ENCODE measurements at regions not wholly inside any gene's neighbourhood (a gene's known extent, or its start where the extent isn't known, plus 50 kb on each side); places are given as distances from the start of the nearest gene placed in this dataset.

GRCh38 chr12:34294671-34295365, 272.5 kb downstream of the ALG10 start:
- H3K27me3 ChIP-seq (ENCODE audit: insufficient read depth, low read length) = no peaks in the 10 kb centered on the region
- H3K27ac ChIP-seq (ENCODE audit: low read depth, low read length, poor library complexity, severe bottlenecking) = no peak overlapping the region
- no peaks in the 10 kb centered on the region for H3K9me3 ChIP-seq (ENCODE audit: low read length)
- H3K9ac ChIP-seq (ENCODE audit: low read length) = no peak overlapping the region
- TF ChIP-seq, protein P1, sequence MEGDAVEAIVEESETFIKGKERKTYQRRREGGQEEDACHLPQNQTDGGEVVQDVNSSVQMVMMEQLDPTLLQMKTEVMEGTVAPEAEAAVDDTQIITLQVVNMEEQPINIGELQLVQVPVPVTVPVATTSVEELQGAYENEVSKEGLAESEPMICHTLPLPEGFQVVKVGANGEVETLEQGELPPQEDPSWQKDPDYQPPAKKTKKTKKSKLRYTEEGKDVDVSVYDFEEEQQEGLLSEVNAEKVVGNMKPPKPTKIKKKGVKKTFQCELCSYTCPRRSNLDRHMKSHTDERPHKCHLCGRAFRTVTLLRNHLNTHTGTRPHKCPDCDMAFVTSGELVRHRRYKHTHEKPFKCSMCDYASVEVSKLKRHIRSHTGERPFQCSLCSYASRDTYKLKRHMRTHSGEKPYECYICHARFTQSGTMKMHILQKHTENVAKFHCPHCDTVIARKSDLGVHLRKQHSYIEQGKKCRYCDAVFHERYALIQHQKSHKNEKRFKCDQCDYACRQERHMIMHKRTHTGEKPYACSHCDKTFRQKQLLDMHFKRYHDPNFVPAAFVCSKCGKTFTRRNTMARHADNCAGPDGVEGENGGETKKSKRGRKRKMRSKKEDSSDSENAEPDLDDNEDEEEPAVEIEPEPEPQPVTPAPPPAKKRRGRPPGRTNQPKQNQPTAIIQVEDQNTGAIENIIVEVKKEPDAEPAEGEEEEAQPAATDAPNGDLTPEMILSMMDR (IDR thresholded peaks at IDR 0.05; ENCODE audit: low read length) = no peak
- TF ChIP-seq EZH2 (IDR thresholded peaks at IDR 0.05; ENCODE audit: borderline replicate concordance, low read length) = no peak
- no peak overlapping the region for H2AFZ ChIP-seq (ENCODE audit: low read length)
- H3K4me2 ChIP-seq (ENCODE audit: low read length) = no peak overlapping the region
- no peaks in the 10 kb centered on the region for H4K20me1 ChIP-seq (ENCODE audit: insufficient read depth, low read length)
- no peaks in the 10 kb centered on the region for H3K79me2 ChIP-seq (ENCODE audit: insufficient read depth, low read length)
- H3K36me3 ChIP-seq (ENCODE audit: insufficient read depth, low read length) = no peaks in the 10 kb centered on the region
- no peak overlapping the region for H3K4me3 ChIP-seq (ENCODE audit: low read depth, low read length, poor library complexity, severe bottlenecking)
- H3F3A ChIP-seq (ENCODE audit: insufficient read depth, low read length) = no peaks in the 10 kb centered on the region
- no peaks in the 10 kb centered on the region for H3K4me1 ChIP-seq (ENCODE audit: insufficient read depth, low read length, severe bottlenecking)
- H3K9me2 ChIP-seq (ENCODE audit: low read depth, low read length) = no peaks in the 10 kb centered on the region

DNA sequence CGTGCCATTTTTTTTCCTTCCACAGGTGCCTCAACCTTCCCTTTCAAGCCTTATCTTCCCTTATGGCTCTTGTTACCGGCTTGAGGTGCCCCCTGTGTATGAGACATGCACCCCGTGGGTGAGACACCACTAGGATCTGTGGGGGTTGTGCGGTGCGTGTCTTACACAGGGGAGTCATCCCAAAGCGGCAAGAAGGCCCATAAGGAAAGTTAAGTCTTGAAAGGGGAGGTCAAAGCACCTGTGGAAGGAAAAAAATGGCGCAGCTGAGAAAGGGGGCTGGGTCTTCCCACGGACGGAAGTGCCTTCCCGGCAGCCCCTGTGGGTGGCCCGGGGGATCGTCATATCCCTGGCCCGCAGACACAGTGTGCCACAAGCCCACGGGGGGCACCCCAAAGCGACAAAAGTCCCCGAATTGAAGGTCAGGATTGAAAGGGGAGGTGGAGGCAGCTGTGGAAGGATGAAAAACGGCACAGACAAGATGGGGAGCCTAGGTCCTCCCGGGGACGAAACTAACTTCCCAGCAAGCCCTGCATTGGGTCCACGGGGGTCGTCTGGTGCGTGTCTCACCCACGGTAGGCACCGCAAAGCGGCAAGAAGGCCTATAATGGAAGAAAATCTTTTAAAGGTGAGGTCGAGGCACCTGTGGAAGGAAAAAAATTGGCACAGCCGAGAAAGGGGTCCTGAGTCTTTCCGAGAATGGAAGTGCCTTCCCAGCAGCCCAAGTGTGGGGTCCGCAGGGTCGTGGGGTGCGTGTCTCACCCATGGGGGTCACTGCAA, 273.3 kb downstream of the ALG10 start:
- H3K27ac ChIP-seq (ENCODE audit: low read depth, low read length, poor library complexity, severe bottlenecking) = no peak overlapping the region
- no peaks in the 10 kb centered on the region for H3K9me3 ChIP-seq (ENCODE audit: low read length)
- H3K9ac ChIP-seq (ENCODE audit: low read length) = no peak overlapping the region
- H3K79me2 ChIP-seq (ENCODE audit: insufficient read depth, low read length) = no peaks in the 10 kb centered on the region
- H4K20me1 ChIP-seq (ENCODE audit: insufficient read depth, low read length) = no peaks in the 10 kb centered on the region
- no peak overlapping the region for H3K4me3 ChIP-seq (ENCODE audit: low read depth, low read length, poor library complexity, severe bottlenecking)
- TF ChIP-seq, protein P1 (IDR thresholded peaks at IDR 0.05; ENCODE audit: low read length) = no peak
- TF ChIP-seq EZH2 (IDR thresholded peaks at IDR 0.05; ENCODE audit: borderline replicate concordance, low read length) = no peak
- H3K27me3 ChIP-seq (ENCODE audit: insufficient read depth, low read length) = no peaks in the 10 kb centered on the region
- no peaks in the 10 kb centered on the region for H3K9me2 ChIP-seq (ENCODE audit: low read depth, low read length)
- H2AFZ ChIP-seq (ENCODE audit: low read length) = no peak overlapping the region
- no peaks in the 10 kb centered on the region for H3K36me3 ChIP-seq (ENCODE audit: insufficient read depth, low read length)
- no peaks in the 10 kb centered on the region for H3F3A ChIP-seq (ENCODE audit: insufficient read depth, low read length)
- H3K4me1 ChIP-seq (ENCODE audit: insufficient read depth, low read length, severe bottlenecking) = no peaks in the 10 kb centered on the region
- H3K4me2 ChIP-seq (ENCODE audit: low read length) = no peak overlapping the region

- no peaks in the 10 kb centered on the region for H3K27me3 ChIP-seq (ENCODE audit: insufficient read depth, low read length)
- H3F3A ChIP-seq (ENCODE audit: insufficient read depth, low read length) = no peaks in the 10 kb centered on the region
- H3K9ac ChIP-seq (ENCODE audit: low read length) = no peak overlapping the region
- H3K9me2 ChIP-seq (ENCODE audit: low read depth, low read length) = no peaks in the 10 kb centered on the region
- H3K36me3 ChIP-seq (ENCODE audit: insufficient read depth, low read length) = no peaks in the 10 kb centered on the region
- no peaks in the 10 kb centered on the region for H3K9me3 ChIP-seq (ENCODE audit: low read length)
- H4K20me1 ChIP-seq (ENCODE audit: insufficient read depth, low read length) = no peaks in the 10 kb centered on the region
- no peak overlapping the region for H2AFZ ChIP-seq (ENCODE audit: low read length)
- no peak overlapping the region for H3K4me2 ChIP-seq (ENCODE audit: low read length)
- H3K4me3 ChIP-seq (ENCODE audit: low read depth, low read length, poor library complexity, severe bottlenecking) = no peak overlapping the region
- H3K79me2 ChIP-seq (ENCODE audit: insufficient read depth, low read length) = no peaks in the 10 kb centered on the region
- H3K4me1 ChIP-seq (ENCODE audit: insufficient read depth, low read length, severe bottlenecking) = no peaks in the 10 kb centered on the region
- no peak overlapping the region for H3K27ac ChIP-seq (ENCODE audit: low read depth, low read length, poor library complexity, severe bottlenecking)
- TF ChIP-seq EZH2 (IDR thresholded peaks at IDR 0.05; ENCODE audit: borderline replicate concordance, low read length) = no peak
- TF ChIP-seq, protein P1 (IDR thresholded peaks at IDR 0.05; ENCODE audit: low read length) = no peak
Measured at GRCh38 chr12:34296143-34297041, 274.1 kb downstream of the ALG10 start.
